GM21381 (cell line): ENCODE measurements at regions not wholly inside any gene's neighbourhood (a gene's known extent, or its start where the extent isn't known, plus 50 kb on each side); places are given as distances from the start of the nearest gene placed in this dataset.

Experiments
- ATAC-seq: cut with Tn5 transposase; IDR thresholded peaks from one replicate; pipeline ENCODE4 v1.9.1; 2021; ENCODE audit warnings: mild to moderate bottlenecking, moderate library complexity; ENCODE audit not compliant: unreplicated experiment

DNA sequence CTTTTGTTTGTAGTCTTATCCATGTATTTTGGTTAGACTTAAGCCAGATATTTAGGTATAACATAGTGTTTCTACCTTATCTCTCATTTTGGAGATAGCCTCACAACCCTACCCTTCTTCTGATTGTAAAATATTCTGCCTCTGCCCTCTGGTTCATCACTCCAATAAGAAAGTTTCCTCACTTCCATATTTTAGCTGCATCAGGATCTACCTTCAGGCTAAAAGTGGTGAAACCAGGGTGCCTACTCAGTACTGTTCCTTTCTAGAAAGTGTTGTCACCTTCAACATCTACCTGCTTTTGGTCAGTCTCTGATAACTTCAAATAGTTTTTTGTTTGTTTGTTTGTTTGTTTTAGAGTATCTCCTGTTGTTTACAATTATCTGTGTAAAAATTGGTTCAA lies 294.6 kb downstream of the ANXA1 start:
- no peak for ATAC-seq

DNA sequence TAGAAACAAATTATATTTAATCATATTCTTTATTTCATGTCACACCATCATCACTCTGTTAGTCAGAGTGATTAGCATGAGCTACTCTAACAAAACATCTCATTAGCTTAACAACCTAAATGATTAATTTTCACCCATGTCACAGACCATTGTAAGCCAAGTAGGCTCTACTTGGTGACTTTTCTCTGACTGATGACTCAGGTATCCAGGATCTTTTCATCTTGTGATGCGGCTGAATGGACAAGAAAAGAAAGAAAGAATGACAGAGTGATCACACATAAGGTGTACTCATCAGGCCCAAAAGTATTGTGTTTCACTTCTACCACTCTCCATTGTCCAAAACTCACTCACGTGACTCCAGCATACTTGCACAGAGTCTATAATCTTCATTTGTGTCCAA lies 299.3 kb downstream of the ANXA1 start:
- ATAC-seq: no peak

GRCh38 chr9:73459817-73460216 lies 308.2 kb downstream of the ANXA1 start:
- ATAC-seq: no peak

DNA sequence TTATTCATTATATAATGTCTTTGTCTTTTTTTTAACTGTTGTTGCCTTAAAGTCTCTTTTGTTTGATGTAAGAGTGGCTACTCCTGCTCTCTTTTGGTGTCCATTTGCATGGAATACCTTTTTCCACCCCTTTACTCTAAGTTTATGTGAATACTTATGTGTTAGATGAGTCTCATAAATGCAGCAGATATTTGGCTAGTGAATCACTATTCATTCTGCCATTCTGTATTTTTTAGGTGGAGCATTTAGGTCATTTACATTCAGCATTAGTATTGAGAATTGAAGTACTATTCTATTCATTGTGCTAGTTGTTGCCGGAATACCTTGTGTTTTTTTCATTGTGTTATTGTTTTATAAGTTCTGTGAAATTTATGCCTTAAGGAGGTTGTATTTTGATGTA lies 317.1 kb downstream of the ANXA1 start:
- no peak for ATAC-seq

DNA sequence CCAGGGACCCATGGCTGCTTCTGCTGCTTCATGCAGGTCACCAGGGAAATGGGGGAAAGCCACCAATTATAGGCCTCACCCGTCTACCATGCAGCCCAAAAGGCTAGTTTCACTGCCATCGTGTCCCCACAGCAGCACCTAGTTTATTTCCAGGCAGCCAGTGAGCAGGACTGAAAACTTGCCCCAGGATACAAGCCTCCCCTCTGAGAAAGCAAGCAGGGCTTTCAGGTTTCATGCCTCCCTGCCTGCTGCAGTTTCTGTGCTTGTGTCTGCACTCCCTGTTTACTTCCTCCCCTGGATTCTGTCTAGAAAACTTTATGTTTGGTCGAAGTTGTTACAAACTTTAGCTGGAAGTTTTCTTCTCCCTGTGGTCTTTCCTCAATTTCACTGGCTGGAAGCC lies 319.1 kb downstream of the ANXA1 start:
- ATAC-seq: no peak

- ATAC-seq: no peak
These were observed 322.4 kb downstream of the ANXA1 start for GRCh38 chr9:73474002-73474600.

GRCh38 chr9:73474625-73475024 lies 323.0 kb downstream of the ANXA1 start:
- no peak for ATAC-seq

DNA sequence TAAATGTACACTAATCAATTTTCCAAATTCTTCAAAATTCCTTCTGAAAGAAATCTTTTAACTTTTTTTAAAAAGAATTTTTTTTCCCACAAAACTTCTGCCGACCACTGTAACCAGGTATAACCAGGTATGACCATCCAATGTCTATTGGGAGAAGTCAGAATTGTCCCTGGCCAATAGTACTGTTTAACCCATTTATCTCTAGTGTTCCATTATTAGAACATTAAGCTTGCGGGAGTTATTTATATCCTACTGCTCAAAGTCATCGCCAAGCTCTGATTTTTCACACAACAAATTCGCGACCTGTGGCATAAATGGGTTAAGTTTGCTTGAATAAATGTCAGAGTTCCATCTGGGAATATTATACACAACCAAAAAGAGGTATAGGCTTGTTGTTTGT lies 343.2 kb downstream of the ANXA1 start:
- no peak for ATAC-seq

- ATAC-seq: no peak
These were observed 346.1 kb downstream of the ANXA1 start for GRCh38 chr9:73497796-73498195.

- no peak for ATAC-seq
These were observed 363.6 kb downstream of the ANXA1 start for GRCh38 chr9:73515216-73515615.

DNA sequence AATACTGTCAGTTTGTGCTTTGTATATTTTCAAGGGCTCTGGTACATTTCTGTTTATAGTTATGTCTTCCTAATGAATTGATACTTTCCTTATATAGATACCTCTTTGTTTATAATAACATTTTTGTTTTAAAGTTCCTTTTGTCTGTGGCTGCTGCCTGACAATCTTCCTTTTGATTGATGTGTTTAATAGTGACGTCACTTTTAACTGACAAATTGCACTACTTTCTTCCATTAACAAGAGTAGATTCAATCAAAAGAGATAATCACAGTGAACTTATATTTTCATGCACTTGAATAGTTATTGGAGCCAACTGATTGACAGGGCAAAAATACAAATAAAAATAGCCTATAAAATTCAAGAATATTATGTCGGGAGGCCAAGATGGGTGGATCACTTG lies 371.7 kb downstream of the ANXA1 start:
- no peak for ATAC-seq

DNA sequence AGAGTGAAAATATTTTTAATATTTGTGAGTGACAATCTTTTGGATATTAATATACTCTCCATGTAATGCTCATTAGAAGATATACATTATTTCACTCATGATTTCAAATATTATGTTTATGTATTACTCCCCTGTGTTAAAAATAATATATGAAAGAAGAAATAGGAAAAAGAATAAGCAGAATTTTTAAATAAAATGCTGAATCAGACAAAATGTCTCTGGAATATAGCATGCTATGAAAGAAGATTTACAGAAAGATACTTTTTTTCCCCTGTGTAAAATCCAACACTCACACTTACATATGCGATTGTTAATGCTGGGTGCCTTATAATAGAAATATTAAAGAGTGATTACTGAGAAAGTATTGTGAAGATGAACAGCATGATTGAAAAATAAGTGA lies 373.7 kb downstream of the ANXA1 start:
- ATAC-seq: no peak

- ATAC-seq: no peak
These were observed 375.9 kb downstream of the ANXA1 start for GRCh38 chr9:73527521-73527920.

GRCh38 chr9:73528926-73529325 lies 377.3 kb downstream of the ANXA1 start:
- no peak for ATAC-seq

DNA sequence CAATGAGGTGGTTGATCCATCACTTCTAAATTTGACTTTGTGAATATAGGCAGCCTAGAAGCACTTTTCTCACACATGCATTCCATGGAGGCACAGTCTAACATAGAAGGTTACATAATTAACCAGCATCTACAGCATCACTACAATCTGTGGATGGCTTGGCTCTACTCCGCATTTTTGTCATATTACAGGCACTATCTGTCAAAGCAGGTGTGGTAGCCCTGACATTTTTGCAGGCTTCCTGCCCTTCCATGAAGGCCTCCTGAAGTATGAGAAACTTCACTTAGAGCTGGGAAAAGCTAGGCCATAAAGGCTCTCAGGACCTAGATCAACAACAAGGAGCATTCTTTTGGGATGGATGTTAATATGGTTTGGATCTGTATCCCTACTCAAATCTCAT lies 378.0 kb downstream of the ANXA1 start:
- no peak for ATAC-seq

DNA sequence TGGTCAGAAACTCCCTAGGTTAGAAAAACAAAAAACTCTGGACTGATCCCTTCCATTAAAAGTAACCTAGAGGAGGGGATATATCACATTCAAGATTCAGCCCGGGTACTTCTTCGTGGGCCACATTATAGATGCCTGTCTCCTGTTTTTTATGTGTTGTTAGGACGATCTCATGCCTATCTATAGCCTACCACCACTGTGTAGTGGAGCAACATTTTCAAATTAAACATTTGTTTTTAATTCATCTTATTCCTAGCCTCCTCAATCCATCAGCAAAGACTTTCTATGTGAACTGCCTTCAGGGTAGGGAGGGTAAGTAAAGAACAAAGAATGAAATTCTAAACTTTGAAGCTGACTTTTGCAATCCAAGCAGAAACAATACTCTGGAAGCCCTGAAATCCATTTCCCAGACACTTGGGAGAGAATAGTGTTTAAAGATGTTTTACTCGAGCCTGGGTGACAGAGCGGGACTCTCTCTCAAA lies 379.4 kb downstream of the ANXA1 start:
- ATAC-seq: no peak

DNA sequence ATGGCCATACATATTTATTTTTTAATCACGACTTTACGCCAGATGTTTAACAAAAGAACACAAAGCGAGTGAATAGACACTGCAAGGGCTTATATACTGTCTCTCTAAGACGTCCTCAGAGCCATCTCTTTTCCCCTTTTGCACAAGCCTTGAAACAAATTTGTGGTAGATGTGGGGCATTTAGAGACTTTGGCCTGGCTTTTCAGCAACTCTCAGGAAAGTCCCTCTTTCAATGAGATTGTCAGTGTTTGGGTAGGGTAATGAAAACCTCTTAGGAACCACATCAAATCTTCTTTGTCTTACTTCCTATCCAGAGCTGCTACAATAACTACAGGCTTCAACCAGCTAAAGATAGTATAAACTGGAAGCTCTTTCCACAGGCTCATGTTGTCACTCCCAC lies 380.0 kb downstream of the ANXA1 start:
- ATAC-seq: peak; percentile 72

DNA sequence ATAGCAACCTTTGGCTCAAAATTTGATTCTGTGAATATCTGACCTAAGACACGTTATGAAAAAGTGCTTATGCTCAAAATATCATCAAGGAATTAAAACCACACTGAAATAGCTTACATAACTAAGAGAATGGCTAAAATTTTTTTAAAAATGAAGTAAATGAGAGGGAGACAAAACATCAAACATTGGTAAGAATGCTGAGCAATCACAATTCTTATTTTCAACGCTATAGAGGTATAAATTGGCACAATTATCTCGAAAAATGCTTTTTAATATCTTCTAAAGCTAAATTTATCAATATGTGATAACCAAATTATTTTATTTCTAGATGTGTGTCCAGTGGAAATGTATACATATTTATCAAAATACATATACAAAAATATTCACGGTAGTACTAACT lies 381.3 kb downstream of the ANXA1 start:
- no peak for ATAC-seq

- ATAC-seq: no peak
These were observed 384.7 kb downstream of the ANXA1 start for GRCh38 chr9:73536403-73536802.

DNA sequence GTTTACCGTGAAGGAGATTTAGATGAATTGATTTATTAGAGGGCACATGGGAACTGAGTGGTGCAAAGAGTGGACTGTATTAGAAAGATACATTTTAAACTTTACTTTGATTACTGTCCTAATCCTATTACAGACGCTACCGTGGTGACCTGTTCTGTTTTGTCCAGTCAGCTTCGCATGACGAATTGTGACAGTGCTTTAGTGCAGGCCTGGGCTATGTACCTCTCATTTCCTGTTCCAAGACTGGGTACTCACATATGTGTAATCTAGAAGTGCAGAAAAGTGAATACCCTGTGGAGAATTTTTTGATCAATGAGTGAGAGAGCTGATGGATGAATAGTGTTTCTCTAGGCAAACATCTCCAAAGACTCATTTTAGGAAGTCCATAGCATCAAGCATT lies 385.9 kb downstream of the ANXA1 start:
- ATAC-seq: no peak

GRCh38 chr9:73539881-73540390 lies 388.3 kb downstream of the ANXA1 start:
- no peak for ATAC-seq

- ATAC-seq: no peak
These were observed 390.3 kb downstream of the ANXA1 start for GRCh38 chr9:73541923-73542322.

DNA sequence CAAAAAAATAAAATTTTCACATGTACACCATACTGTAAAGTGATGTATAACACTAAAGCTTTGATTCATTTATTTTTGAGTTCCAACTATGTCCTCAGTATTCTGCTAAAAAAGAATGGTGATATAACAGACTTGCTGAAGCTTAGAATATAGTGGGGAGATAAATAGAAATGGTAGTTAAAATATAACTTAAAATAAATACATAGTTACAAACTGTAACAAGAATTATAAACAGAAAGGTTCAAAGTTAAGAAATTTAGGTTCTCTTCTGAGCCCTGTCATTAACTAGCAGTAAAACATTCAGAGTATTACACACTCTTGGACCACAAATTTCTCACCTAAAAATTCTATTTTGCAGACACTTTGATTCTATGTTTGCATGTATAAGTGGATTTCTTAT lies 392.1 kb downstream of the ANXA1 start:
- ATAC-seq: no peak
